Trophoblast cell (in vitro differentiated cells and primary cell): ENCODE measurements at regions not wholly inside any gene's neighbourhood (a gene's known extent, or its start where the extent isn't known, plus 50 kb on each side); places are given as distances from the start of the nearest gene placed in this dataset.

Source experiments
- DNase-seq, 2 donors: peaks; one replicate each; pipeline ENCODE4 v3.0.0-alpha.2; 2016
- H2AFZ ChIP-seq: 2 replicates; pipeline ENCODE4 v1.6.1; 2013; ENCODE audit warnings: low read length, moderate library complexity, mild to moderate bottlenecking; ENCODE audit not compliant: insufficient read depth, poor library complexity
- H2AK5ac ChIP-seq: 2 replicates; pipeline ENCODE4 v1.6.1; 2013; ENCODE audit warnings: mild to moderate bottlenecking, low read length
- H2BK120ac ChIP-seq: 2 replicates; pipeline ENCODE4 v1.6.1; 2013; ENCODE audit warnings: low read length, mild to moderate bottlenecking, moderate library complexity; ENCODE audit not compliant: insufficient read depth, poor library complexity
- H2BK12ac ChIP-seq: 2 replicates; pipeline ENCODE4 v1.6.1; 2013; ENCODE audit warnings: mild to moderate bottlenecking, low read length, moderate library complexity
- H2BK5ac ChIP-seq: 2 replicates; pipeline ENCODE4 v1.6.1; 2013; ENCODE audit warnings: low read length, low read depth, moderate library complexity, mild to moderate bottlenecking; ENCODE audit not compliant: poor library complexity
- H3K14ac ChIP-seq: 2 replicates; pipeline ENCODE4 v1.6.1; 2013; ENCODE audit warnings: mild to moderate bottlenecking, low read length
- H3K18ac ChIP-seq: 2 replicates; pipeline ENCODE4 v1.6.1; 2013; ENCODE audit warnings: mild to moderate bottlenecking, low read length
- H3K23ac ChIP-seq: 2 replicates; pipeline ENCODE4 v1.6.1; 2013; ENCODE audit warnings: low read length
- H3K27ac ChIP-seq: 2 replicates; pipeline ENCODE4 v1.5.1; 2013; ENCODE audit warnings: low read depth, mild to moderate bottlenecking, inconsistent platforms, low read length, moderate library complexity
- H3K27me3 ChIP-seq: 2 replicates; pipeline ENCODE4 v1.6.1; 2013; ENCODE audit warnings: inconsistent platforms, mild to moderate bottlenecking, low read length, moderate library complexity; ENCODE audit not compliant: insufficient read depth
- H3K36me3 ChIP-seq, 2 experiments: 1 replicate in 1 of 2; 2 replicates in 1 of 2; pipeline ENCODE4 v1.6.1; 2013; ENCODE audit warnings: low read length in 2 of 2, mild to moderate bottlenecking in 2 of 2, moderate library complexity in 1 of 2; ENCODE audit not compliant: insufficient read depth in 2 of 2, control insufficient read depth in 1 of 2
- H3K4ac ChIP-seq: 2 replicates; pipeline ENCODE4 v1.6.1; 2013; ENCODE audit warnings: low read depth, mild to moderate bottlenecking, low read length, moderate library complexity
- H3K4me1 ChIP-seq, 2 experiments: 1 replicate in 1 of 2; 2 replicates in 1 of 2; pipeline ENCODE4 v1.6.1; 2013; ENCODE audit warnings: low read length in 2 of 2, mild to moderate bottlenecking in 2 of 2, moderate library complexity in 1 of 2; ENCODE audit not compliant: insufficient read depth in 2 of 2, control insufficient read depth in 1 of 2
- H3K4me2 ChIP-seq: 2 replicates; pipeline ENCODE4 v1.6.1; 2013; ENCODE audit warnings: inconsistent platforms, mild to moderate bottlenecking, low read length, moderate library complexity
- H3K4me3 ChIP-seq: 2 replicates; pipeline ENCODE4 v1.5.1; 2013; ENCODE audit warnings: mild to moderate bottlenecking, low read depth, low read length, inconsistent platforms
- H3K79me1 ChIP-seq: one replicate; pipeline ENCODE4 v1.6.1; 2013; ENCODE audit warnings: low read length
- H3K79me2 ChIP-seq: 2 replicates; pipeline ENCODE4 v1.6.1; 2013; ENCODE audit warnings: low read length, mild to moderate bottlenecking; ENCODE audit not compliant: control insufficient read depth, insufficient read depth, poor library complexity
- H3K9ac ChIP-seq: 2 replicates; pipeline ENCODE4 v1.6.1; 2013; ENCODE audit warnings: mild to moderate bottlenecking, low read length
- H3K9me3 ChIP-seq: 2 replicates; pipeline ENCODE4 v1.6.1; 2013; ENCODE audit warnings: low read depth, mild to moderate bottlenecking, control low read depth, inconsistent platforms, low read length; ENCODE audit not compliant: insufficient read depth
- H4K12ac ChIP-seq: 2 replicates; pipeline ENCODE4 v1.6.1; 2013; ENCODE audit warnings: low read depth, mild to moderate bottlenecking, low read length, moderate library complexity
- H4K8ac ChIP-seq: 2 replicates; pipeline ENCODE4 v1.6.1; 2013; ENCODE audit warnings: low read depth, mild to moderate bottlenecking, low read length, moderate library complexity
- H4K91ac ChIP-seq: one replicate; pipeline ENCODE4 v1.6.1; 2013; ENCODE audit warnings: low read depth, mild to moderate bottlenecking, low read length, moderate library complexity
- WGBS: extraction: QIAGEN DNeasy Blood & Tissue Kit; methylation state at CpG from one replicate; pipeline ENCODE4 v1.1.7; 2013; ENCODE audit warnings: missing lambda C conversion rate; ENCODE audit not compliant: insufficient read length, insufficient coverage; ENCODE audit errors: extremely low coverage; 5-methylcytosine and 5-hydroxymethylcytosine counted together

DNA sequence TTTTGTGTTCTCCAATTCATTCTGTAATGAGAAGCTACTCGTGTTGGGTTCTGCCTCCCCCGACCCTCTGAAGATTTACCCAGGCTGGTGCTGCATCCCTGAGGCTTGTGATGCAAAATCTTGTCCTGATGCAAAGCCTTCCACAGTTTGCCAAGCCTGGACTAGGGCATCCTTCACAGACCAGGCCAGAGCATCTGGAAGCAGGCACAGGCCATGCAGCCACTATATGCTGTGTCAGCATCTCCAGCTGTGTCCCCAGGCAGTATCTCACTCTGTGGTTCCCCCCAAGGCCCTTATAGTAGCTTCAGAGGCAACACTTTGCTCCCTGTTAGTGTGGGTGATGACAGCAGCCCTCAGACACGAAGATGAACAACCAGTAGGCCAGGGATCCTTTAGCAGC, 77.3 kb upstream of the RCN1 start:
- Histone ChIP-seq H2BK12ac (no peak overlapping the region), H4K8ac (no peak overlapping the region), H3K4ac (no peak overlapping the region), H3K9me3 (peaks cover 1% of the 10 kb centered on the region), H3K23ac (no peak overlapping the region), H3K4me2 (no peak overlapping the region), H3K14ac (no peak overlapping the region), H2AK5ac (no peak overlapping the region), H3K4me1 (no peaks in the 10 kb centered on the region), H3K4me3 (no peak overlapping the region), H2AFZ (no peak overlapping the region), H3K9ac (no peak overlapping the region), H2BK120ac (no peak overlapping the region), H4K91ac (no peak overlapping the region), H2BK5ac (no peak overlapping the region), H3K18ac (no peak overlapping the region), H3K27me3 (no peaks in the 10 kb centered on the region), H3K79me1 (no peaks in the 10 kb centered on the region), H3K27ac (no peak overlapping the region), H3K36me3 (no peaks in the 10 kb centered on the region), H4K12ac (no peak overlapping the region), H3K79me2 (no peaks in the 10 kb centered on the region)
- WGBS, result no CpG with 5 or more reads among the region's 3 CpGs
- DNase-seq, result no peak

DNA sequence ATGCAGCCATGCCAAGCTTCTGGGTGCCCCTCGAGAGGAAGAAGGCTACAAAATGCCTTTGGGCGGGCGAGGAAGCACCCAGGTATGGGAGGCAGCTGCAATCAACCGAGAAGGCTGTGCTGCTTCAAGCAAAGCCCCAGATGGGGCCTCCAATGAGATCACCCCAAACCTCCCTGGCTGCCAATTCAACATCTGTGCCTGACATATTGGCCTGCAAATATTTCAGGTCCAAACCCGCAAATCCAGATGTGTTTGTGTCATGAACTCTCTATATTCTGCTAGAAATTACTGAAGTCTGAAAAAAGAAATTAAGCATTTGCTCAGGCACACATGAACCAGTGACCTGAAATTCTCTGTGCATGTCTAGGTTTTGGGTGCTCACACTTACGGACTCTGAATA, 78.8 kb upstream of the RCN1 start:
- Histone ChIP-seq H2BK120ac (no peak overlapping the region), H4K8ac (no peak overlapping the region), H2BK5ac (no peak overlapping the region), H4K12ac (no peak overlapping the region), H3K79me1 (no peaks in the 10 kb centered on the region), H3K18ac (no peak overlapping the region), H4K91ac (no peak overlapping the region), H2BK12ac (no peak overlapping the region), H3K4ac (no peak overlapping the region), H3K36me3 (no peaks in the 10 kb centered on the region), H3K4me1 (no peaks in the 10 kb centered on the region), H3K27ac (no peak overlapping the region), H2AK5ac (no peak overlapping the region), H3K79me2 (no peaks in the 10 kb centered on the region), H3K14ac (no peak overlapping the region), H3K27me3 (no peaks in the 10 kb centered on the region), H3K9ac (no peak overlapping the region), H3K4me3 (no peak overlapping the region), H3K4me2 (no peak overlapping the region), H2AFZ (no peak overlapping the region), H3K9me3 (peaks cover 1% of the 10 kb centered on the region), H3K23ac (no peak overlapping the region)
- no peak for DNase-seq
- no CpG with 5 or more reads among the region's 6 CpGs for WGBS

DNA sequence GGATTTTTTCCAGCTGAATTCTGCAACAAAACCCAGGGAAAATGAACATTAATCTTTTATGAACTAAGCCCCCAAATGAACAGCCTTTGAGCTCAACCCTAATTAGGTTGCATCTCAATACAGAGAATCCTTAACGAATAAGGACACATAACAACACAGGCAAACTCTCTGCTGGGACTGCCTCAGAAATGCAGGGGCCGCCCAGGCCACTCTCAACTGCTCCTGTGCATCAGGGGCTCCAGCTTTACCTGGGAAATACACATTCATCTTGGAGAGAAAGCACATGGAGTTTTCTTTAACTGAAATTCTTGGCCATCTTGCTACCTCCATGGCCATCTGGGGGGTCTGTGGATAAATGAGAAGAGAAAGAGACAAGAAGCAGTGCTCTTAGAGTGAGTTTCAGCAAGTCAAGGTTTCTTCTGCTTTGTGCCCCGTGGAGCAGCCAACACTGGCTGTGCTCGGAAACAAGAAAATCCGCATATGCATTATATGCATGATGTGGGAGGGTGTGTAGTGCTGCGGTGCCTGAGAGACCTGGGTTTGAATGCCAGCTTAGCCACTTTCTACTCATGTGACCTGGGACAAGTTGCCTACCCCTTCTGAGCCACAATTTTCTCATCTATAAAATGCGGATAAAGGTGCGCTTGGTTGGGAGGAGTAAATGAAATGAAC, 81.9 kb upstream of the RCN1 start:
- Histone ChIP-seq H3K4me3 (no peak overlapping the region), H4K8ac (no peak overlapping the region), H3K9ac (no peak overlapping the region), H4K12ac (no peak overlapping the region), H2BK12ac (no peak overlapping the region), H3K4me2 (no peak overlapping the region), H3K27me3 (no peaks in the 10 kb centered on the region), H2AFZ (no peak overlapping the region), H2BK5ac (no peak overlapping the region), H3K14ac (no peak overlapping the region), H2AK5ac (no peak overlapping the region), H3K27ac (no peak overlapping the region), H3K36me3 (no peaks in the 10 kb centered on the region), H4K91ac (no peak overlapping the region), H3K9me3 (no peaks in the 10 kb centered on the region), H3K23ac (no peak overlapping the region), H3K18ac (no peak overlapping the region), H3K79me2 (no peaks in the 10 kb centered on the region), H3K4ac (no peak overlapping the region), H2BK120ac (no peak overlapping the region), H3K4me1 (no peaks in the 10 kb centered on the region), H3K79me1 (no peaks in the 10 kb centered on the region)
- DNase-seq, result no peak
- no CpG with 5 or more reads among the region's 8 CpGs for WGBS

DNA sequence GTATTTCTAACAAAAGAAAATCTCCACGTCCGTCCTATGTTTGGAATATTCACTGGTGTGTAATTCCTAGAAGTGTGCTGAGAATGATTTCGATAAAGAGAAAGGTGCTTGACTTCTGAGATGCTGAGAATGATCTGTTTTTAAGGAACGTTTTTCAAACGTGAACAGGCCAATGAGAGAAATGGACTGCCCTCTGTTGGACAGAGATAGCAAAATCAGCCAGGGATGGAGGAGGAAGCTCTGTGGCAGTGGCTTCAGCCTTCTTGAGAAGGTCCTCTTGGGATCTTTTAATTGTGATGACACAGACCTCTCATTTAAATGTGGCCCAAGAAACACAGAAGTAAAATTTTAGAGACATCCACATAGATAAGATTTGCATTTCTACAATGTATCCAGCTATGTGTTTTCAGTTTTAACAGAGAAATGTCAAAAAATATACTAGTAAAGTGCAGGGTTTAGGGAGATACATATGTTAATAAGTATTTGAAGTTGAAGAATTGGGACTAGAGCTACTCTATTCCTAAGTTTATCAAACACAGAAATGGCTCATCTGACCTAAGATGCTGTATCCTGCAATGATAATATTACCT, 84.0 kb upstream of the RCN1 start:
- Histone ChIP-seq H3K4me2 (no peak overlapping the region), H2BK12ac (no peak overlapping the region), H3K27me3 (no peaks in the 10 kb centered on the region), H4K8ac (no peak overlapping the region), H3K9me3 (no peaks in the 10 kb centered on the region), H4K12ac (no peak overlapping the region), H3K18ac (no peak overlapping the region), H3K4me3 (no peak overlapping the region), H2BK120ac (no peak overlapping the region), H3K23ac (no peak overlapping the region), H3K4me1 (no peaks in the 10 kb centered on the region), H3K14ac (no peak overlapping the region), H4K91ac (no peak overlapping the region), H3K36me3 (no peaks in the 10 kb centered on the region), H3K79me2 (no peaks in the 10 kb centered on the region), H3K27ac (no peak overlapping the region), H2AK5ac (no peak overlapping the region), H2AFZ (no peak overlapping the region), H3K4ac (no peak overlapping the region), H2BK5ac (no peak overlapping the region), H3K79me1 (no peaks in the 10 kb centered on the region), H3K9ac (no peak overlapping the region)
- no CpG with 5 or more reads among the region's 5 CpGs for WGBS
- peak in 1 of 2 donors; percentile 60 for DNase-seq
